Cardiac fibroblast (primary cell): ENCODE measurements at regions not wholly inside any gene's neighbourhood (a gene's known extent, or its start where the extent isn't known, plus 50 kb on each side); places are given as distances from the start of the nearest gene placed in this dataset.

Experiments used
- DNase-seq, 2 donors: peaks; one replicate each; pipeline versions ENCODE4 v3.0.0 to v3.0.0-alpha.2; 2010; ENCODE audit warnings: low read depth in 2 of 2
- H3K4me3 ChIP-seq, 2 donors: replicated peaks in 1 of 2; 1 replicate in 1 of 2; 2 replicates in 1 of 2; pipeline ENCODE4 v1.5.1; 2011; ENCODE audit warnings: low read depth in 2 of 2, low read length in 2 of 2, mild to moderate bottlenecking in 2 of 2, moderate library complexity in 1 of 2
- CTCF ChIP-seq: IDR thresholded peaks from one replicate; pipeline ENCODE4 v1.5.1; 2011; ENCODE audit warnings: low read depth, mild to moderate bottlenecking, low read length, inconsistent platforms

GRCh38 chr7:24505968-24506367, 67.3 kb upstream of the PALS2 start:
- no peak for TF ChIP-seq CTCF
- no peak for DNase-seq

GRCh38 chr7:24508316-24508715, 64.9 kb upstream of the PALS2 start:
- no peak overlapping the region for H3K4me3 ChIP-seq
- DNase-seq: no peak
- TF ChIP-seq CTCF: no peak

More at GRCh38 chr7:24505968-24506367, 67.3 kb upstream of the PALS2 start:
- H3K4me3 ChIP-seq: no peak overlapping the region

- H3K4me3 ChIP-seq: no peak overlapping the region
- no peak for TF ChIP-seq CTCF
- no peak for DNase-seq
These were observed 62.5 kb upstream of the PALS2 start for GRCh38 chr7:24510759-24511158.

GRCh38 chr7:24517166-24517565, 56.1 kb upstream of the PALS2 start:
- no peak overlapping the region for H3K4me3 ChIP-seq
- no peak for TF ChIP-seq CTCF
- no peak for DNase-seq

GRCh38 chr7:24521917-24522623, 51.2 kb upstream of the PALS2 start:
- no peak for TF ChIP-seq CTCF
- no peak overlapping the region for H3K4me3 ChIP-seq
- no peak for DNase-seq
